NCI-H1436 treated with DMSO at 0.1 percent for 48 hours (cell line): ENCODE measurements at regions not wholly inside any gene's neighbourhood (a gene's known extent, or its start where the extent isn't known, plus 50 kb on each side); places are given as distances from the start of the nearest gene placed in this dataset.
"Not testable (repeated sequence)": the region's sequence is repeated elsewhere in the genome, so short reads cannot be mapped to it uniquely, and the experiment has no call there.

Experiments
- DNase-seq: peaks from one replicate; lab custom pipeline; 2025; lab: John Stamatoyannopoulos, UW

GRCh38 chr3:74053970-74054516 is 429.3 kb upstream of the PDZRN3 start:
- no peak for DNase-seq

- DNase-seq: no peak
Observed at GRCh38 chr3:74049444-74049843, 424.7 kb upstream of the PDZRN3 start.

- DNase-seq: no peak
Observed at GRCh38 chr3:74048699-74049098, 424.0 kb upstream of the PDZRN3 start.

GRCh38 chr3:74045000-74045399 is 420.3 kb upstream of the PDZRN3 start:
- DNase-seq: no peak

GRCh38 chr3:74041068-74041675 is 416.4 kb upstream of the PDZRN3 start:
- DNase-seq: no peak

- no peak for DNase-seq
Observed at GRCh38 chr3:74039105-74039504, 414.4 kb upstream of the PDZRN3 start.

- DNase-seq: no peak
Observed at GRCh38 chr3:74036568-74036967, 411.8 kb upstream of the PDZRN3 start.

- no peak for DNase-seq
Observed at GRCh38 chr3:74036102-74036501, 411.4 kb upstream of the PDZRN3 start.

GRCh38 chr3:74033806-74034205 is 409.1 kb upstream of the PDZRN3 start:
- DNase-seq: no peak

GRCh38 chr3:74033381-74033780 is 408.6 kb upstream of the PDZRN3 start:
- no peak for DNase-seq

- no peak for DNase-seq
Observed at GRCh38 chr3:74027121-74027520, 402.4 kb upstream of the PDZRN3 start.

- no peak for DNase-seq
Observed at GRCh38 chr3:74023395-74023794, 398.7 kb upstream of the PDZRN3 start.

- DNase-seq: no peak
Observed at GRCh38 chr3:74021449-74021848, 396.7 kb upstream of the PDZRN3 start.

GRCh38 chr3:74009961-74010844 is 385.5 kb upstream of the PDZRN3 start:
- DNase-seq: no peak

GRCh38 chr3:74004386-74004785 is 379.6 kb upstream of the PDZRN3 start:
- DNase-seq: no peak

GRCh38 chr3:74003734-74004133 is 379.0 kb upstream of the PDZRN3 start:
- no peak for DNase-seq

- no peak for DNase-seq
Observed at GRCh38 chr3:74001436-74001835, 376.7 kb upstream of the PDZRN3 start.

GRCh38 chr3:74000725-74001124 is 376.0 kb upstream of the PDZRN3 start:
- DNase-seq: no peak

GRCh38 chr3:73999501-73999900 is 374.8 kb upstream of the PDZRN3 start:
- DNase-seq: no peak

GRCh38 chr3:73990691-73991090 is 365.9 kb upstream of the PDZRN3 start:
- not testable (repeated sequence) for DNase-seq

- no peak for DNase-seq
Observed at GRCh38 chr3:73966733-73967132, 342.0 kb upstream of the PDZRN3 start.

- no peak for DNase-seq
Observed at GRCh38 chr3:73964818-73965217, 340.1 kb upstream of the PDZRN3 start.

- DNase-seq: peak; percentile 91
Observed at GRCh38 chr3:73955494-73956070, 330.8 kb upstream of the PDZRN3 start.
